Body of pancreas (tissue), 4 donors: ENCODE measurements at regions not wholly inside any gene's neighbourhood (a gene's known extent, or its start where the extent isn't known, plus 50 kb on each side); places are given as distances from the start of the nearest gene placed in this dataset.

ENCODE experiments used
- CTCF ChIP-seq, 7 experiments: fragments of 450-650 bp in 4 of 7; fragments of 200-600 bp in 3 of 7; sonication (generic) in 3 of 7; IDR thresholded peaks; one replicate each; pipeline ENCODE4 v1.5.1; 2016 to 2019; ENCODE audit warnings: antibody characterized with exemption in 7 of 7
- POLR2A ChIP-seq, 3 donors: fragments of 450-650 bp; IDR thresholded peaks; one replicate each; pipeline ENCODE4 v1.6.1; 2016; ENCODE audit warnings: antibody characterized with exemption in 3 of 3, mild to moderate bottlenecking in 2 of 3

- TF ChIP-seq CTCF (IDR thresholded peaks at IDR 0.05) (no peak), POLR2A (IDR thresholded peaks at IDR 0.05) (no peak)
Measured at GRCh38 chr10:60607372-60607771, 170.9 kb upstream of the CDK1 start.
